Hepatocyte (in vitro differentiated cells): ENCODE measurements at regions not wholly inside any gene's neighbourhood (a gene's known extent, or its start where the extent isn't known, plus 50 kb on each side); places are given as distances from the start of the nearest gene placed in this dataset.

ENCODE experiments used
- EZH2 ChIP-seq: fragments of 200-600 bp; sonication (generic); IDR thresholded peaks from 2 replicates; pipeline ENCODE4 v1.6.1; 2016; ENCODE audit warnings: antibody characterized with exemption, mild to moderate bottlenecking, borderline replicate concordance
- EZH2phosphoT487 ChIP-seq: fragments of 200-600 bp; sonication (generic); IDR thresholded peaks from one replicate; pipeline ENCODE4 v1.6.1; 2018; ENCODE audit warnings: antibody characterized with exemption, mild to moderate bottlenecking, low read depth, moderate library complexity; ENCODE audit not compliant: unreplicated experiment, severe bottlenecking
- TF ChIP-seq, protein P1 (sequence below): fragments of 200-600 bp; sonication (generic); IDR thresholded peaks from 2 replicates; pipeline ENCODE4 v1.5.1; 2016; ENCODE audit warnings: antibody characterized with exemption, mild to moderate bottlenecking; ENCODE audit not compliant: poor library complexity

DNA sequence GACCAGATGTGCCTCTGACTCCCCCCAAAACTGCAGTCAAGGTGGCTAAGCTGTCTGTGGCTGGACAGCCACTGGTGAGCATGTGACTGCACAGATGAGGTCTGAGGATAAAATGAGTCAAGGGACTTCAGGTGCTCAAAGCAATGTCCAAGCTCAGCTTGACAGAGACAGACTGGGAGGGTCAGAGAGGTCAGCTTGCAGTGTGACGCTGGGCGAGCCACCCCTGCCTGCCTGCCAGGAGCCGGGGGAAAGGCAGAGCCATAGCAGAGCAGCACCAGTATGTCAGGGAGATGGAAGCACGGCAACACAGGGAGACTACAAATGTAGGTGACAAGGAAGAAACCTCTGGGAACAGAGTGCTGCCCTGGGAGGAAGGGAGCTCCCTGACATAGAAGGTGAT is 399.4 kb downstream of the OCA2 start:
- TF ChIP-seq, protein P1, sequence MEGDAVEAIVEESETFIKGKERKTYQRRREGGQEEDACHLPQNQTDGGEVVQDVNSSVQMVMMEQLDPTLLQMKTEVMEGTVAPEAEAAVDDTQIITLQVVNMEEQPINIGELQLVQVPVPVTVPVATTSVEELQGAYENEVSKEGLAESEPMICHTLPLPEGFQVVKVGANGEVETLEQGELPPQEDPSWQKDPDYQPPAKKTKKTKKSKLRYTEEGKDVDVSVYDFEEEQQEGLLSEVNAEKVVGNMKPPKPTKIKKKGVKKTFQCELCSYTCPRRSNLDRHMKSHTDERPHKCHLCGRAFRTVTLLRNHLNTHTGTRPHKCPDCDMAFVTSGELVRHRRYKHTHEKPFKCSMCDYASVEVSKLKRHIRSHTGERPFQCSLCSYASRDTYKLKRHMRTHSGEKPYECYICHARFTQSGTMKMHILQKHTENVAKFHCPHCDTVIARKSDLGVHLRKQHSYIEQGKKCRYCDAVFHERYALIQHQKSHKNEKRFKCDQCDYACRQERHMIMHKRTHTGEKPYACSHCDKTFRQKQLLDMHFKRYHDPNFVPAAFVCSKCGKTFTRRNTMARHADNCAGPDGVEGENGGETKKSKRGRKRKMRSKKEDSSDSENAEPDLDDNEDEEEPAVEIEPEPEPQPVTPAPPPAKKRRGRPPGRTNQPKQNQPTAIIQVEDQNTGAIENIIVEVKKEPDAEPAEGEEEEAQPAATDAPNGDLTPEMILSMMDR: no peak
- TF ChIP-seq EZH2: no peak
- TF ChIP-seq EZH2phosphoT487: no peak
